ENCODE measurements at regions not wholly inside any gene's neighbourhood (a gene's known extent, or its start where the extent isn't known, plus 50 kb on each side); places are given as distances from the start of the nearest gene placed in this dataset.

GRCh38 chr2:228699888-228700287, 518.4 kb upstream of the SPHKAP start:
- TF ChIP-seq POLR2A (IDR thresholded peaks at IDR 0.05; ENCODE audit: low read depth, low read length) (no peak), JUN (IDR thresholded peaks at IDR 0.05; ENCODE audit: borderline replicate concordance, insufficient read depth, insufficient read length, low read depth) (no peak)
- DNase-seq (ENCODE audit: low read depth, low spot score), result no peak
- CTCF ChIA-PET, result no interaction called here
- Histone ChIP-seq H4K20me1 (replicated peaks; ENCODE audit: control insufficient read depth, extremely low read depth, insufficient read depth, low read length) (no peaks in the 10 kb centered on the region), H3K4me1 (ENCODE audit: control insufficient read depth, extremely low read depth, insufficient read depth, low read length) (no peaks in the 10 kb centered on the region), H3K27ac (ENCODE audit: insufficient read depth, low read depth, low read length) (no peak overlapping the region), H3K4me3 (replicated peaks in 1 of 3; ENCODE audit: insufficient read depth in 1 of 3, low read depth in 1 of 3, low read length in 3 of 3) (no peak overlapping the region), H3K9me3 (replicated peaks; ENCODE audit: control insufficient read depth, insufficient read depth, low read length) (peaks cover 6% of the 10 kb centered on the region), H3K9ac (replicated peaks; ENCODE audit: extremely low read depth, insufficient read depth, low read length) (no peak overlapping the region), H2AFZ (ENCODE audit: low read depth, low read length) (no peak overlapping the region), H3K79me2 (ENCODE audit: control insufficient read depth, insufficient read depth, low read length) (no peaks in the 10 kb centered on the region), H3K4me2 (ENCODE audit: insufficient read depth, low read length) (no peak overlapping the region), H3K27me3 (ENCODE audit: control insufficient read depth in 2 of 2, insufficient read depth in 2 of 2, low read length in 2 of 2) (no peaks in the 10 kb centered on the region), H3K9me1 (replicated peaks; ENCODE audit: control insufficient read depth, extremely low read depth, insufficient read depth, low read length) (no peaks in the 10 kb centered on the region), H3K36me3 (ENCODE audit: control insufficient read depth in 2 of 2, extremely low read depth in 1 of 2, insufficient read depth in 2 of 2, low read length in 2 of 2) (no peaks in the 10 kb centered on the region)
- dilution Hi-C loops (cut with MboI; ENCODE audit: extremely low pct_ligation_motif_present, low sequenced_read_pairs) (no loop called here), intact Hi-C loops (cut with micrococcal nuclease) (no loop called here)
- no TSS peak for BruUV-seq (replicated peaks)
- FAIRE-seq, result no peak
- POLR2A ChIA-PET, result no interaction called here

- CTCF ChIA-PET, result no interaction called here
- dilution Hi-C loops (cut with MboI; ENCODE audit: extremely low pct_ligation_motif_present, low sequenced_read_pairs), result no loop called here
These were observed 517.9 kb upstream of the SPHKAP start for GRCh38 chr2:228699400-228699799.

More at GRCh38 chr2:228699400-228699799, 517.9 kb upstream of the SPHKAP start:
- POLR2A ChIA-PET, result no interaction called here
- no peak overlapping the region for H3K9ac ChIP-seq (replicated peaks; ENCODE audit: extremely low read depth, insufficient read depth, low read length)
- H3K4me3 ChIP-seq (replicated peaks in 1 of 3; ENCODE audit: insufficient read depth in 1 of 3, low read depth in 1 of 3, low read length in 3 of 3), result no peak overlapping the region
- H3K27ac ChIP-seq (ENCODE audit: insufficient read depth, low read depth, low read length), result no peak overlapping the region
- no peak for TF ChIP-seq POLR2AphosphoS5 (IDR thresholded peaks at IDR 0.05; ENCODE audit: insufficient read depth, low read depth, low read length)
- no peak for TF ChIP-seq MYC (IDR thresholded peaks at IDR 0.05; ENCODE audit: low read depth, low read length)
- no peak for TF ChIP-seq POLR2A (IDR thresholded peaks at IDR 0.05; ENCODE audit: low read depth, low read length)
- intact Hi-C loops (cut with micrococcal nuclease), result no loop called here
- FAIRE-seq (no peak), DNase-seq (ENCODE audit: low read depth, low spot score) (no peak)
- no peaks in the 10 kb centered on the region for H3K79me2 ChIP-seq (ENCODE audit: control insufficient read depth, insufficient read depth, low read length)
- H3K36me3 ChIP-seq (ENCODE audit: control insufficient read depth in 2 of 2, extremely low read depth in 1 of 2, insufficient read depth in 2 of 2, low read length in 2 of 2), result no peaks in the 10 kb centered on the region
- no peaks in the 10 kb centered on the region for H4K20me1 ChIP-seq (replicated peaks; ENCODE audit: control insufficient read depth, extremely low read depth, insufficient read depth, low read length)
- H3K27me3 ChIP-seq (ENCODE audit: control insufficient read depth in 2 of 2, insufficient read depth in 2 of 2, low read length in 2 of 2), result no peaks in the 10 kb centered on the region
- BruUV-seq (replicated peaks), result no TSS peak
- H3K4me1 ChIP-seq (ENCODE audit: control insufficient read depth, extremely low read depth, insufficient read depth, low read length), result no peaks in the 10 kb centered on the region
- no peaks in the 10 kb centered on the region for H3K9me1 ChIP-seq (replicated peaks; ENCODE audit: control insufficient read depth, extremely low read depth, insufficient read depth, low read length)
- H3K9me3 ChIP-seq (replicated peaks; ENCODE audit: control insufficient read depth, insufficient read depth, low read length), result peaks cover 6% of the 10 kb centered on the region
- no peak overlapping the region for H3K4me2 ChIP-seq (ENCODE audit: insufficient read depth, low read length)
- no peak overlapping the region for H2AFZ ChIP-seq (ENCODE audit: low read depth, low read length)

Data from endothelial cell of umbilical vein (primary cell).